Astrocyte of the spinal cord (primary cell): ENCODE measurements at regions not wholly inside any gene's neighbourhood (a gene's known extent, or its start where the extent isn't known, plus 50 kb on each side); places are given as distances from the start of the nearest gene placed in this dataset.

Experiments used
- DNase-seq: peaks from one replicate; pipeline ENCODE4 v3.0.0; 2011; ENCODE audit warnings: low read depth, low spot score
- H3K4me3 ChIP-seq: 2 replicates; pipeline ENCODE4 v1.5.1; 2011; ENCODE audit warnings: low read depth, mild to moderate bottlenecking, low read length, moderate library complexity
- CTCF ChIP-seq: IDR thresholded peaks from 2 replicates; pipeline ENCODE4 v1.5.1; 2012; ENCODE audit warnings: low read depth, mild to moderate bottlenecking, low read length, inconsistent platforms
- in situ Hi-C: cut with HindIII; loops from 2 replicates; pipeline ENCODE4 v1.10.0; 2017; ENCODE audit warnings: low sequenced_read_pairs

GRCh38 chr2:5895284-5895683 lies 203.1 kb downstream of the SOX11 start:
- TF ChIP-seq CTCF, result no peak
- no peak overlapping the region for H3K4me3 ChIP-seq
- in situ Hi-C loops, result no loop called here
- DNase-seq, result no peak

- no peak for TF ChIP-seq CTCF
- in situ Hi-C loops, result no loop called here
- H3K4me3 ChIP-seq, result no peak overlapping the region
- DNase-seq, result no peak
These were observed 205.1 kb downstream of the SOX11 start for GRCh38 chr2:5897249-5897648.

- DNase-seq, result no peak
- H3K4me3 ChIP-seq, result no peak overlapping the region
- no peak for TF ChIP-seq CTCF
- in situ Hi-C loops, result no loop called here
These were observed 206.5 kb downstream of the SOX11 start for GRCh38 chr2:5898667-5899066.

GRCh38 chr2:5905661-5906060 lies 213.5 kb downstream of the SOX11 start:
- H3K4me3 ChIP-seq, result no peak overlapping the region
- no peak for TF ChIP-seq CTCF
- no peak for DNase-seq
- in situ Hi-C loops, result no loop called here

GRCh38 chr2:5908071-5908470 lies 215.9 kb downstream of the SOX11 start:
- H3K4me3 ChIP-seq, result no peak overlapping the region
- in situ Hi-C loops, result no loop called here
- peak; percentile 42 for DNase-seq
- no peak for TF ChIP-seq CTCF

GRCh38 chr2:5911718-5912117 lies 219.5 kb downstream of the SOX11 start:
- no peak for DNase-seq
- TF ChIP-seq CTCF, result no peak
- in situ Hi-C loops, result no loop called here

More at GRCh38 chr2:5911718-5912117, 219.5 kb downstream of the SOX11 start:
- no peak overlapping the region for H3K4me3 ChIP-seq
